ENCODE measurements at regions not wholly inside any gene's neighbourhood (a gene's known extent, or its start where the extent isn't known, plus 50 kb on each side); places are given as distances from the start of the nearest gene placed in this dataset.
"Not testable (repeated sequence)": the region's sequence is repeated elsewhere in the genome, so short reads cannot be mapped to it uniquely, and the experiment has no call there.

GRCh38 chr14:98919434-98919833 is 352.6 kb downstream of the BCL11B start:
- DNase-seq (ENCODE audit: low read depth) = no peak
- no peak for TF ChIP-seq CTCF (IDR thresholded peaks at IDR 0.05; ENCODE audit: control insufficient read depth, insufficient read depth, low read depth, low read length, missing control alignments)
- no peak overlapping the region for H3K4me3 ChIP-seq (ENCODE audit: control insufficient read depth, low read depth, low read length)

- not testable (repeated sequence) for DNase-seq (ENCODE audit: low read depth); H3K4me3 ChIP-seq (ENCODE audit: control insufficient read depth, low read depth, low read length)
Observed at GRCh38 chr14:98921306-98921705, 350.7 kb downstream of the BCL11B start.

- H3K4me3 ChIP-seq (ENCODE audit: control insufficient read depth, low read depth, low read length) = no peak overlapping the region
- no peak for TF ChIP-seq CTCF (IDR thresholded peaks at IDR 0.05; ENCODE audit: control insufficient read depth, insufficient read depth, low read depth, low read length, missing control alignments)
- no peak for DNase-seq (ENCODE audit: low read depth)
Observed at GRCh38 chr14:98923596-98923995, 348.4 kb downstream of the BCL11B start.

- H3K4me3 ChIP-seq (ENCODE audit: control insufficient read depth, low read depth, low read length) = no peak overlapping the region
- DNase-seq (ENCODE audit: low read depth) = no peak
- TF ChIP-seq CTCF (IDR thresholded peaks at IDR 0.05; ENCODE audit: control insufficient read depth, insufficient read depth, low read depth, low read length, missing control alignments) = no peak
Observed at GRCh38 chr14:98924046-98924445, 348.0 kb downstream of the BCL11B start.

GRCh38 chr14:98925354-98926040 is 346.5 kb downstream of the BCL11B start:
- no peak for DNase-seq (ENCODE audit: low read depth)

GRCh38 chr14:98926146-98926545 is 345.9 kb downstream of the BCL11B start:
- H3K4me3 ChIP-seq (ENCODE audit: control insufficient read depth, low read depth, low read length) = no peak overlapping the region
- no peak for TF ChIP-seq CTCF (IDR thresholded peaks at IDR 0.05; ENCODE audit: control insufficient read depth, insufficient read depth, low read depth, low read length, missing control alignments)
- DNase-seq (ENCODE audit: low read depth) = no peak

More at GRCh38 chr14:98925354-98926040, 346.5 kb downstream of the BCL11B start:
- TF ChIP-seq CTCF (IDR thresholded peaks at IDR 0.05; ENCODE audit: control insufficient read depth, insufficient read depth, low read depth, low read length, missing control alignments) = no peak
- no peak overlapping the region for H3K4me3 ChIP-seq (ENCODE audit: control insufficient read depth, low read depth, low read length)

- TF ChIP-seq CTCF (IDR thresholded peaks at IDR 0.05; ENCODE audit: control insufficient read depth, insufficient read depth, low read depth, low read length, missing control alignments) = no peak
- H3K4me3 ChIP-seq (ENCODE audit: control insufficient read depth, low read depth, low read length) = no peak overlapping the region
- DNase-seq (ENCODE audit: low read depth) = no peak
Observed at GRCh38 chr14:98926801-98927200, 345.2 kb downstream of the BCL11B start.

Data from AG09309 (cell line).